GM13977 (cell line): ENCODE measurements at regions not wholly inside any gene's neighbourhood (a gene's known extent, or its start where the extent isn't known, plus 50 kb on each side); places are given as distances from the start of the nearest gene placed in this dataset.

Experiments used
- DNase-seq: peaks from one replicate; pipeline ENCODE4 v3.0.0; 2012; ENCODE audit warnings: low spot score
- in situ Hi-C: fragments of 300-500 bp; cut with MboI; formaldehyde crosslinking; loops from one replicate; pipeline ENCODE4 v1.12.0; 2022; ENCODE audit warnings: low sequenced_read_pairs, low pct_unique_long_range_greater_than_20kb, mixed read lengths, inconsistent platforms; ENCODE audit not compliant: unreplicated experiment
- TF ChIP-seq, protein P1 (sequence below): IDR thresholded peaks from 2 replicates; pipeline ENCODE4 v1.5.1; 2012; ENCODE audit warnings: mild to moderate bottlenecking, control low read depth; ENCODE audit not compliant: insufficient read depth; ENCODE audit errors: extremely low read depth, missing control alignments

DNA sequence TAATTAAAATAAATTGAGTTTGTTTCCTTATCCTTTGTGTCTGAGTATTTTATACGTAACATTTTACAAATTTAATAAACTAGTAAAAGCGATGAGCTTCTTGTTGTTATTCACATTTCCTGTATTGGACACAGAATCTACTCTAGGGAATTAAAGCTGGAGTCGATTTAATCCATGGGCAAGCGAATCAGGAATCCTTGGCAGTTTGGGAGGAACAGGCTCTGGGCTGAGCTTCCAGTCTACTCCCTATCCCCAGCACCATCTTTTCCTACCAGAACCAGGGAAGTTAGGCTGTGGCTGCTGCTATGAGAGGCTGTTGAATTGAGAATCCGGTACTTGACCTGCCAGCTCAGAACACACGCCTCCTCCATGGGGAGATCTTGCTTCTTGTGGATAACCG, 437.3 kb upstream of the TPM1 start:
- DNase-seq: no peak
- TF ChIP-seq, protein P1, sequence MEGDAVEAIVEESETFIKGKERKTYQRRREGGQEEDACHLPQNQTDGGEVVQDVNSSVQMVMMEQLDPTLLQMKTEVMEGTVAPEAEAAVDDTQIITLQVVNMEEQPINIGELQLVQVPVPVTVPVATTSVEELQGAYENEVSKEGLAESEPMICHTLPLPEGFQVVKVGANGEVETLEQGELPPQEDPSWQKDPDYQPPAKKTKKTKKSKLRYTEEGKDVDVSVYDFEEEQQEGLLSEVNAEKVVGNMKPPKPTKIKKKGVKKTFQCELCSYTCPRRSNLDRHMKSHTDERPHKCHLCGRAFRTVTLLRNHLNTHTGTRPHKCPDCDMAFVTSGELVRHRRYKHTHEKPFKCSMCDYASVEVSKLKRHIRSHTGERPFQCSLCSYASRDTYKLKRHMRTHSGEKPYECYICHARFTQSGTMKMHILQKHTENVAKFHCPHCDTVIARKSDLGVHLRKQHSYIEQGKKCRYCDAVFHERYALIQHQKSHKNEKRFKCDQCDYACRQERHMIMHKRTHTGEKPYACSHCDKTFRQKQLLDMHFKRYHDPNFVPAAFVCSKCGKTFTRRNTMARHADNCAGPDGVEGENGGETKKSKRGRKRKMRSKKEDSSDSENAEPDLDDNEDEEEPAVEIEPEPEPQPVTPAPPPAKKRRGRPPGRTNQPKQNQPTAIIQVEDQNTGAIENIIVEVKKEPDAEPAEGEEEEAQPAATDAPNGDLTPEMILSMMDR: no peak
- in situ Hi-C loops: no loop called here

DNA sequence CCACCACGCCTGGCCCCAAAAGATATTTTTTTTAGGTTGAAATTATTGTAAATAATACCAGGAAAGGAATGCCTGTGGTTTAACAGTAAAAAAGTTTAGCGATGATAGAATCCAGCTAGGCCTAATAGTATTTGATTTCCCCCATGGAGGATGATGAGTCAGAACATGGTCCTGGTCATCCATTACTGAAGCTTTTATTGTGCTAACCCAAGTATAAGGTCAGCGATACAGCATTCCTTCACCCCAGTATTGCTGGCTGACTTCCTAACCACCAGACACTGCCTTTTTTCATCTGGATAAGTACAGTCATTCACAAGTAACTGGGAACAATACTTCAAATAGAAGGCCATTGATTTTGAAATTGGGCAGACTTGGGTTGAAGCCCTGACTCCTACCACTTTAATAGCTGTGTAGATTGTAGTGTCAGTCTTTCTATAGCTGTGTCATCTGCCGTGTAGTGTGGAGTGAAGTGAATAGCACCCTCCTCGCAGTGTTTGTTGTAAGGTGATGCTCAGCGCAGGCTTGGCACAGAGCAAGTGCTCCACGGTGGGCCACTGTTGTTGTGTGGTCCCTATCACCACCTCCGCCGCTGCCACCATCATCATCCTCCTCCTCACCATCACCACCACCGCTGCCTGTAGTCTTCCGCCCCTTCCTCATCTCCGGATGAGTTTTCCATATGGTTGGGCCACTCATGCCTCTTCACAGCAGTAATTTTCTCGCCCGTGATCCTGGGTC, 436.0 kb upstream of the TPM1 start:
- DNase-seq: no peak
- TF ChIP-seq, protein P1: no peak
- in situ Hi-C loops: no loop called here

- in situ Hi-C loops: no loop called here
- no peak for DNase-seq
- TF ChIP-seq, protein P1: no peak
Measured at GRCh38 chr15:62607114-62607462, 435.5 kb upstream of the TPM1 start.

DNA sequence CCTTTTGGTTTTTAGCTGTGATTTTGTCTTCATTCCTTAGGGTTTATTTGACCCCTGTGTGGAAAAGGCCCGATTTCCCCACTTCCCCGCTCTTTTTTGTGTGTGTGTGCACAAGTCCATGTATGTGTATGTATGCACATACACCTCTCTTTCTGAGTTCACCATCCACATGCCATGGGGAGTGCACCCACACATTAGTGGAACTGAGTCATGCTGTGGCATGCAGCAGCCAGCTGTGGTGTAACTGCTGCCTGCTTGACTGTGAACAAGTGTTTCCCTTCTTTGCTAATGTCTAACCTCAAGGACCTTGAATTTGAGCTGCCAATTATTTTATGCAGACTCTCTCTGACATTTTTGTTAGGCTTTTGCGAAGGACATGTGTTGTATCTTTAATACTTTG, 434.9 kb upstream of the TPM1 start:
- TF ChIP-seq, protein P1: no peak
- no peak for DNase-seq
- in situ Hi-C loops: no loop called here

- DNase-seq: no peak
- TF ChIP-seq, protein P1: no peak
- in situ Hi-C loops: no loop called here
Measured at GRCh38 chr15:62608369-62608768, 434.2 kb upstream of the TPM1 start.

DNA sequence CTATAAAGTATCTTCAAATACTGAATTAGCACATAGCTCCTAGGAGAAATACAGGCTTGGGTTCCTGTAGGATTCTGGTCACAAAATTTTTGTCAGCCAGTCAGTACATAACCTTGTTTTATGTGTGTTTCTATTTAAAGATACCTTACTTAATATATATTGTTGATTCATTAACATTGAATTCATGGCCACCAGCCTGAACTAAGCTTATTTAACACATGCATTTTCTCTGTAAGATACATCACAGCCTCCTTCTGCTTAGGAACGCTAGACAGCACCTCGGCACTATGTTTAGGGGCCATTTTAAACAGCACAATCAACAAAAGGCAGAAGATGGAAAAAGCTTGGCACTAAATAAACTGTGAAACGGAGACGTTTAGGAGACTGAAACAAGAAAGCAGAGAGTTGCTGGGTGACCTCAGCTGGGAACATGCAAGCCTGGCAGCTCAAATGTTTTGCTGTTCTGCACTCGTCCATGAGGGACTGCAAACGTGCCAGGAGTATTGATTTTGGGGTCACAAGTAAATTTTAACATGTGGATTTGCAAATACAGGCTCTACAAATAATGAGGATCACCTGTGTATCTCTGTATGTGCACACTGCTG, 432.2 kb upstream of the TPM1 start:
- in situ Hi-C loops: no loop called here
- DNase-seq: no peak
- TF ChIP-seq, protein P1: no peak
